ENCODE measurements at regions not wholly inside any gene's neighbourhood (a gene's known extent, or its start where the extent isn't known, plus 50 kb on each side); places are given as distances from the start of the nearest gene placed in this dataset.

GRCh38 chr10:24027107-24027506 lies 181.8 kb upstream of the KIAA1217 start:
- TF ChIP-seq, protein P1, sequence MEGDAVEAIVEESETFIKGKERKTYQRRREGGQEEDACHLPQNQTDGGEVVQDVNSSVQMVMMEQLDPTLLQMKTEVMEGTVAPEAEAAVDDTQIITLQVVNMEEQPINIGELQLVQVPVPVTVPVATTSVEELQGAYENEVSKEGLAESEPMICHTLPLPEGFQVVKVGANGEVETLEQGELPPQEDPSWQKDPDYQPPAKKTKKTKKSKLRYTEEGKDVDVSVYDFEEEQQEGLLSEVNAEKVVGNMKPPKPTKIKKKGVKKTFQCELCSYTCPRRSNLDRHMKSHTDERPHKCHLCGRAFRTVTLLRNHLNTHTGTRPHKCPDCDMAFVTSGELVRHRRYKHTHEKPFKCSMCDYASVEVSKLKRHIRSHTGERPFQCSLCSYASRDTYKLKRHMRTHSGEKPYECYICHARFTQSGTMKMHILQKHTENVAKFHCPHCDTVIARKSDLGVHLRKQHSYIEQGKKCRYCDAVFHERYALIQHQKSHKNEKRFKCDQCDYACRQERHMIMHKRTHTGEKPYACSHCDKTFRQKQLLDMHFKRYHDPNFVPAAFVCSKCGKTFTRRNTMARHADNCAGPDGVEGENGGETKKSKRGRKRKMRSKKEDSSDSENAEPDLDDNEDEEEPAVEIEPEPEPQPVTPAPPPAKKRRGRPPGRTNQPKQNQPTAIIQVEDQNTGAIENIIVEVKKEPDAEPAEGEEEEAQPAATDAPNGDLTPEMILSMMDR (IDR thresholded peaks at IDR 0.05), result no peak
- TF ChIP-seq POLR2AphosphoS5 (IDR thresholded peaks at IDR 0.05) (no peak), POLR2A (IDR thresholded peaks at IDR 0.05) (no peak), EP300 (IDR thresholded peaks at IDR 0.05) (no peak)
